HG02852 (cell line): ENCODE measurements at regions not wholly inside any gene's neighbourhood (a gene's known extent, or its start where the extent isn't known, plus 50 kb on each side); places are given as distances from the start of the nearest gene placed in this dataset.
"Not testable (repeated sequence)": the region's sequence is repeated elsewhere in the genome, so short reads cannot be mapped to it uniquely, and the experiment has no call there.

Source experiments
- ATAC-seq: cut with Tn5 transposase; IDR thresholded peaks from one replicate; pipeline ENCODE4 v1.9.1; 2021; ENCODE audit warnings: mild to moderate bottlenecking, moderate library complexity; ENCODE audit not compliant: unreplicated experiment

GRCh38 chr1:94304553-94304952, 67.2 kb upstream of the ARHGAP29 start:
- ATAC-seq: no peak

- no peak for ATAC-seq
These were observed 65.6 kb upstream of the ARHGAP29 start for GRCh38 chr1:94303005-94303404.

GRCh38 chr1:94302497-94302896, 65.1 kb upstream of the ARHGAP29 start:
- no peak for ATAC-seq

- ATAC-seq: no peak
These were observed 63.8 kb upstream of the ARHGAP29 start for GRCh38 chr1:94301186-94301585.

GRCh38 chr1:94300731-94301130, 63.3 kb upstream of the ARHGAP29 start:
- no peak for ATAC-seq

GRCh38 chr1:94299627-94300553, 62.5 kb upstream of the ARHGAP29 start:
- no peak for ATAC-seq

- ATAC-seq: no peak
These were observed 61.5 kb upstream of the ARHGAP29 start for GRCh38 chr1:94298861-94299260.

GRCh38 chr1:94296018-94296417, 58.6 kb upstream of the ARHGAP29 start:
- no peak for ATAC-seq

- ATAC-seq: not testable (repeated sequence)
These were observed 55.6 kb upstream of the ARHGAP29 start for GRCh38 chr1:94292978-94293377.

GRCh38 chr1:94289244-94289643, 51.9 kb upstream of the ARHGAP29 start:
- not testable (repeated sequence) for ATAC-seq
